HepG2 (cell line): ENCODE measurements at regions not wholly inside any gene's neighbourhood (a gene's known extent, or its start where the extent isn't known, plus 50 kb on each side); places are given as distances from the start of the nearest gene placed in this dataset.

Experiments
- CBX5 ChIP-seq: sonication (generic); formaldehyde crosslinking; IDR thresholded peaks from 2 replicates; pipeline ENCODE4 v1.4.0; 2020; ENCODE audit warnings: missing genetic modification reagents, borderline replicate concordance
- E2F2 ChIP-seq: sonication (generic); formaldehyde crosslinking; IDR thresholded peaks from 2 replicates; pipeline ENCODE4 v1.4.0; 2020; ENCODE audit warnings: missing genetic modification reagents, borderline replicate concordance
- FOXA1 ChIP-seq, 2 experiments: fragments of 450-650 bp in 1 of 2; sonication (generic) in 1 of 2; formaldehyde crosslinking in 1 of 2; IDR thresholded peaks; 2 replicates each; pipeline versions ENCODE4 v1.4.0 to v1.6.1; 2016 to 2020; ENCODE audit warnings: missing genetic modification reagents in 1 of 2
- HOXA3 ChIP-seq: sonication (generic); formaldehyde crosslinking; IDR thresholded peaks from 2 replicates; pipeline ENCODE4 v1.5.0; 2020; ENCODE audit warnings: missing genetic modification reagents
- PAF1 ChIP-seq: IDR thresholded peaks from 2 replicates; pipeline ENCODE4 v1.6.1; 2016; ENCODE audit warnings: missing genetic modification reagents, missing compliant biosample characterization
- RERE ChIP-seq: IDR thresholded peaks from 2 replicates; pipeline ENCODE4 v1.6.1; 2016; ENCODE audit warnings: low read depth, missing genetic modification reagents, missing compliant biosample characterization
- SMAD9 ChIP-seq: sonication (generic); formaldehyde crosslinking; IDR thresholded peaks from 2 replicates; pipeline ENCODE4 v1.5.1; 2020; ENCODE audit warnings: mild to moderate bottlenecking, missing genetic modification reagents
- ZBTB8A ChIP-seq: sonication (generic); formaldehyde crosslinking; IDR thresholded peaks from 2 replicates; pipeline ENCODE4 v1.4.0; 2020; ENCODE audit warnings: mild to moderate bottlenecking, low read depth, missing genetic modification reagents, borderline replicate concordance
- ZNF235 ChIP-seq: sonication (generic); formaldehyde crosslinking; IDR thresholded peaks from 2 replicates; pipeline ENCODE4 v1.8.1; 2023; ENCODE audit warnings: mild to moderate bottlenecking, missing genetic modification reagents, borderline replicate concordance
- ZNF251 ChIP-seq: sonication (generic); formaldehyde crosslinking; IDR thresholded peaks from 2 replicates; pipeline ENCODE4 v1.9.0; 2021; ENCODE audit warnings: mild to moderate bottlenecking, missing genetic modification reagents
- ZNF34 ChIP-seq: sonication (generic); formaldehyde crosslinking; IDR thresholded peaks from 2 replicates; pipeline ENCODE4 v1.4.0; 2020; ENCODE audit warnings: mild to moderate bottlenecking, missing genetic modification reagents, borderline replicate concordance
- ZNF543 ChIP-seq: sonication (generic); formaldehyde crosslinking; IDR thresholded peaks from 2 replicates; pipeline ENCODE4 v1.4.0; 2020; ENCODE audit warnings: mild to moderate bottlenecking, missing genetic modification reagents
- ZNF577 ChIP-seq: sonication (generic); formaldehyde crosslinking; IDR thresholded peaks from 2 replicates; pipeline ENCODE4 v1.4.0; 2020; ENCODE audit warnings: mild to moderate bottlenecking, low read depth, missing genetic modification reagents, borderline replicate concordance
- ZNF605 ChIP-seq: sonication (generic); formaldehyde crosslinking; IDR thresholded peaks from 2 replicates; pipeline ENCODE4 v1.8.0; 2022; ENCODE audit warnings: mild to moderate bottlenecking, missing genetic modification reagents
- ZNF790 ChIP-seq: sonication (generic); formaldehyde crosslinking; IDR thresholded peaks from 2 replicates; pipeline ENCODE4 v1.8.0; 2022; ENCODE audit warnings: missing genetic modification reagents, mild to moderate bottlenecking, borderline replicate concordance
- ZNF883 ChIP-seq: sonication (generic); formaldehyde crosslinking; IDR thresholded peaks from 2 replicates; pipeline ENCODE4 v1.5.1; 2020; ENCODE audit warnings: mild to moderate bottlenecking, missing genetic modification reagents; ENCODE audit errors: not compliant biosample characterization
- TF ChIP-seq, protein P1 (sequence below): sonication (generic); formaldehyde crosslinking; IDR thresholded peaks from 2 replicates; pipeline ENCODE4 v1.4.0; 2020; ENCODE audit warnings: missing genetic modification reagents
- TF ChIP-seq, protein P2 (sequence below): sonication (generic); formaldehyde crosslinking; IDR thresholded peaks from 2 replicates; pipeline ENCODE4 v1.8.1; 2023; ENCODE audit warnings: mild to moderate bottlenecking, moderate library complexity, missing genetic modification reagents
- TF ChIP-seq, protein P3 (sequence below): sonication (generic); formaldehyde crosslinking; conservative IDR thresholded peaks from 2 replicates; pipeline ENCODE4 v1.4.0; 2020; ENCODE audit warnings: missing genetic modification reagents

DNA sequence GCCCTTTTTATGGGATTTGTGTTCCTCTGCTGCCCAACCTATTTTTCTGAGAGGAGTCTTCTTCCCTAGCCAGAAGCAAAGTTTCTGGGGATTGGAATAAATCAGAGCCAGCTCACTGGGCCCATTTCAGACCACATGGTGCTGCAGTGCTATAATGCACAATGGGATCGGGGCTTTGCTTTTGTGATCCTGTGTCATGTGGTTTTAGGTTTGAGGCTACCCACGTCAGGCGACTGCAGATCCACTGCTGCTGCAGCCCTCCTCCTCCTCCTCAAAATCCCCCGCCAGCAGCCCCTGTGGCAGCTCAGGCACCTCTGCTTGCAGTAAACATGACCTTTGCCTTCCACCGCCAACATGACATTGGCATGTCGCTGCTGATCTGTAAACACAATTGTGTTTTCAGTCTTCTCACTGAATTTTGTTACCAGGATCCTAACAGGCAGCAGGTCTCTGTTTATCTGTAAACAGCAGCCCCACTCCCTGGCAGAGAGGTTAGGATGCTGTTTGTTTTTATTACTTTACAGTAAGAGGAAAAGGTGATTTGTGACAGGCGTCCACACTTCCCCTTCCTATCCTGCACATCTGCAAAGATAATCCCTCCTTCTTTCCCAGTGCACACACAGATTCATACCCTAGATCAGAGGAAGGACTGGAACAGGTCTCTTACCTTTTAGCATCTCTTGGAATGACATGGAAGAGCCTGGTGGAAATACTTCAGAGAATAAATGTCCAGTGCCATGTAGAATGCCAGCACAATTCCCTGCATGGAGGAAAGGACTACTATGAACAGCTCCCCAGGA, 130.8 kb downstream of the FOXI3 start (continued):
- TF ChIP-seq, protein P1, sequence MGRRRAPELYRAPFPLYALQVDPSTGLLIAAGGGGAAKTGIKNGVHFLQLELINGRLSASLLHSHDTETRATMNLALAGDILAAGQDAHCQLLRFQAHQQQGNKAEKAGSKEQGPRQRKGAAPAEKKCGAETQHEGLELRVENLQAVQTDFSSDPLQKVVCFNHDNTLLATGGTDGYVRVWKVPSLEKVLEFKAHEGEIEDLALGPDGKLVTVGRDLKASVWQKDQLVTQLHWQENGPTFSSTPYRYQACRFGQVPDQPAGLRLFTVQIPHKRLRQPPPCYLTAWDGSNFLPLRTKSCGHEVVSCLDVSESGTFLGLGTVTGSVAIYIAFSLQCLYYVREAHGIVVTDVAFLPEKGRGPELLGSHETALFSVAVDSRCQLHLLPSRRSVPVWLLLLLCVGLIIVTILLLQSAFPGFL (CRISPR knock-in tag), result no peak
- TF ChIP-seq HOXA3 (CRISPR knock-in tag), result peak; percentile 27; the same call in 1 of the 2 replicates
- TF ChIP-seq, protein P2, sequence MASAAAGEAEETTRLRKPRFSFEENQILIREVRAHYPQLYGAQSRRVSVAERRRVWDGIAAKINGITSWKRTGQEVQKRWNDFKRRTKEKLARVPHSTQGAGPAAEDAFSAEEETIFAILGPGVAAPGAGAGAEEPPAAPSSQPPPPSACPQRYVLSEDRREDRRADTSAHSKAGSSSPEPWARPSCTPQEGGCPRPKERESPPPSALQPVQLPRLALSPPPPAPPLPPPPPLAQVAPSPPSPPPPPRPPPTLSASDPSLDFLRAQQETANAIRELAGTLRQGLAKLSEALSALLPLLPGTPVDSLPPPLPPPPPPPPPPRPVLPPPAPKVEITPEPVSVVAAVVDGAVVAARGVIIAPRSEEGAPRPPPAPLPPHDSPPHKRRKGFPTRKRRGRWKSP, result no peak
- no peak for TF ChIP-seq ZNF543 (CRISPR knock-in tag)
- no peak for TF ChIP-seq ZNF251 (CRISPR knock-in tag)
- no peak for TF ChIP-seq ZNF605 (CRISPR knock-in tag)
- TF ChIP-seq ZNF883, result no peak
- no peak for TF ChIP-seq ZBTB8A (CRISPR knock-in tag)
- TF ChIP-seq RERE (CRISPR knock-in tag), result no peak
- TF ChIP-seq ZNF235 (CRISPR knock-in tag), result no peak
- TF ChIP-seq SMAD9 (CRISPR knock-in tag), result no peak
- TF ChIP-seq, protein P3, sequence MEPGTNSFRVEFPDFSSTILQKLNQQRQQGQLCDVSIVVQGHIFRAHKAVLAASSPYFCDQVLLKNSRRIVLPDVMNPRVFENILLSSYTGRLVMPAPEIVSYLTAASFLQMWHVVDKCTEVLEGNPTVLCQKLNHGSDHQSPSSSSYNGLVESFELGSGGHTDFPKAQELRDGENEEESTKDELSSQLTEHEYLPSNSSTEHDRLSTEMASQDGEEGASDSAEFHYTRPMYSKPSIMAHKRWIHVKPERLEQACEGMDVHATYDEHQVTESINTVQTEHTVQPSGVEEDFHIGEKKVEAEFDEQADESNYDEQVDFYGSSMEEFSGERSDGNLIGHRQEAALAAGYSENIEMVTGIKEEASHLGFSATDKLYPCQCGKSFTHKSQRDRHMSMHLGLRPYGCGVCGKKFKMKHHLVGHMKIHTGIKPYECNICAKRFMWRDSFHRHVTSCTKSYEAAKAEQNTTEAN, result no peak
- TF ChIP-seq E2F2 (CRISPR knock-in tag), result no peak
- TF ChIP-seq ZNF790, result no peak
- no peak for TF ChIP-seq ZNF34 (CRISPR knock-in tag)
- TF ChIP-seq PAF1 (CRISPR knock-in tag), result no peak
- TF ChIP-seq FOXA1 (IDR thresholded peaks at IDR 0.05), result peak; percentile 72; the same call in 1 of the 2 replicates
- peak; percentile 93 for TF ChIP-seq FOXA1 (CRISPR knock-in tag; IDR thresholded peaks at IDR 0.05)
- no peak for TF ChIP-seq CBX5 (CRISPR knock-in tag)
- no peak for TF ChIP-seq ZNF577 (CRISPR knock-in tag)
